ENCODE measurements at regions not wholly inside any gene's neighbourhood (a gene's known extent, or its start where the extent isn't known, plus 50 kb on each side); places are given as distances from the start of the nearest gene placed in this dataset.

DNA sequence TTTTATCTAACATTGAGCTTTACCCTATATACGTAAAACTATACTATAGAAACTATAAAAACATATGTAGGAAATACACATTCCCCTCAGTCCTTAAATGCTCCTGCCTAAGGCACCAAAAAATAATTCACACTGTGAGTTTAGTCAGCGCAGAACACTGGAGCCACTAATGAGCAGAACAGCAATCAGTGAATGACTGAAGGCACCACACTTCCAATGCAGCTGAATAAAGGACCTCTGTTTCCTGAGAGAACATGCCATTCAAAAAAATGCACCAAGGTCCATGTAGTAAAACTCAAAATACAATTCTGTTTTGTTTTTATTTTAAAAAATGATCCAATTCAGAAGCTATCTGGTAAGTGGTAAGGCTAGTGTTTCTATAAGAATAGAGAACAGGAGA lies 1280.6 kb upstream of the NRXN1 start:
- Histone ChIP-seq H3K36me3 (ENCODE audit: low read depth) (no peaks in the 10 kb centered on the region), H3K27me3 (ENCODE audit: insufficient read depth, low read depth) (no peaks in the 10 kb centered on the region), H3F3A (ENCODE audit: insufficient read depth, low read depth) (no peaks in the 10 kb centered on the region), H3K27ac (no peak overlapping the region), H3K4me3 (no peak overlapping the region), H3K4me2 (no peak overlapping the region), H3K9me3 (ENCODE audit: insufficient read depth, low read depth) (no peaks in the 10 kb centered on the region; the same call in 1 of the 2 replicates), H2AFZ (no peak overlapping the region; the same call in 1 of the 2 replicates), H3K4me1 (replicated peaks; ENCODE audit: insufficient read depth) (no peaks in the 10 kb centered on the region), H3K79me2 (ENCODE audit: low read depth) (no peaks in the 10 kb centered on the region), H3K9me2 (ENCODE audit: insufficient read depth) (no peaks in the 10 kb centered on the region; the same call in 1 of the 2 replicates), H4K20me1 (ENCODE audit: insufficient read depth) (no peaks in the 10 kb centered on the region)
- intact Hi-C loops (cut with micrococcal nuclease; ENCODE audit: unreplicated experiment): no loop called here
- ChIA-PET CTCF (no interaction called here), POLR2A (ENCODE audit: unreplicated experiment) (no interaction called here)
- no TSS peak for BruUV-seq (replicated peaks)
- DNase-seq: no peak
- TF ChIP-seq CTCF (conservative IDR thresholded peaks at IDR 0.05): no peak
- no peak for TF ChIP-seq EZH2 (IDR thresholded peaks at IDR 0.05; ENCODE audit: low read depth)

GRCh38 chr2:52311862-52312261 lies 1279.9 kb upstream of the NRXN1 start:
- no peaks in the 10 kb centered on the region for H3K79me2 ChIP-seq (ENCODE audit: low read depth)
- H3K4me2 ChIP-seq: no peak overlapping the region
- ChIA-PET POLR2A (ENCODE audit: unreplicated experiment) (no interaction called here), CTCF (no interaction called here)
- DNase-seq: no peak
- BruUV-seq (replicated peaks): no TSS peak
- no peaks in the 10 kb centered on the region for H4K20me1 ChIP-seq (ENCODE audit: insufficient read depth)
- TF ChIP-seq CTCF (conservative IDR thresholded peaks at IDR 0.05) (no peak), EZH2 (IDR thresholded peaks at IDR 0.05; ENCODE audit: low read depth) (no peak)
- no peaks in the 10 kb centered on the region; the same call in 1 of the 2 replicates for H3K9me3 ChIP-seq (ENCODE audit: insufficient read depth, low read depth)
- H3K27ac ChIP-seq: no peak overlapping the region
- H3K36me3 ChIP-seq (ENCODE audit: low read depth): no peaks in the 10 kb centered on the region
- no peak overlapping the region for H3K4me3 ChIP-seq
- no peaks in the 10 kb centered on the region for H3K4me1 ChIP-seq (replicated peaks; ENCODE audit: insufficient read depth)
- intact Hi-C loops (cut with micrococcal nuclease; ENCODE audit: unreplicated experiment): no loop called here
- H3F3A ChIP-seq (ENCODE audit: insufficient read depth, low read depth): no peaks in the 10 kb centered on the region
- H3K9me2 ChIP-seq (ENCODE audit: insufficient read depth): no peaks in the 10 kb centered on the region; the same call in 1 of the 2 replicates
- no peak overlapping the region for H2AFZ ChIP-seq
- no peaks in the 10 kb centered on the region for H3K27me3 ChIP-seq (ENCODE audit: insufficient read depth, low read depth)

DNA sequence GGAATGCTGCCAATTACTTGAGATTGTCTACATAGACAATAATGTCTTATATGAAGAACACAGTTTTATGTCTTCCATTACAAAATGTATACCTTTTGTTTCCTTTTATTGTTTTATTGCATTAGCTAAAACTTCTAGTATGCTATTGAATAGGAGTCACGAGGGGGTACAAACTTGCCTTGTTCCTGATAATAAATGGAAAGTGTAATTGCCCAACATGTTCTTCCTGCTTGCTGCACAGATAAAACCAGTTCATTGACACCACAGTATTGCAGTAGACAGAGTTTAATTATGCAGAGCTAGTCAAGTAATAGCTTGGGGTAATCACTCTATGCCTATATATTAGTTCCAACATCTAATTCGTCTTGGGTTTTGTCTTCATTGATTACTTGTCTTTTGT lies 1276.2 kb upstream of the NRXN1 start:
- H3K4me1 ChIP-seq (replicated peaks; ENCODE audit: insufficient read depth): no peaks in the 10 kb centered on the region
- no peak overlapping the region for H3K27ac ChIP-seq
- CTCF ChIA-PET: no interaction called here
- POLR2A ChIA-PET (ENCODE audit: unreplicated experiment): no interaction called here
- no peak for DNase-seq
- H3F3A ChIP-seq (ENCODE audit: insufficient read depth, low read depth): no peaks in the 10 kb centered on the region
- no peak overlapping the region for H2AFZ ChIP-seq
- intact Hi-C loops (cut with micrococcal nuclease; ENCODE audit: unreplicated experiment): no loop called here
- H3K4me3 ChIP-seq: no peak overlapping the region
- H3K4me2 ChIP-seq: no peak overlapping the region
- H3K36me3 ChIP-seq (ENCODE audit: low read depth): no peaks in the 10 kb centered on the region
- BruUV-seq (replicated peaks): no TSS peak
- TF ChIP-seq EZH2 (IDR thresholded peaks at IDR 0.05; ENCODE audit: low read depth) (no peak), CTCF (conservative IDR thresholded peaks at IDR 0.05) (no peak)
- no peaks in the 10 kb centered on the region for H4K20me1 ChIP-seq (ENCODE audit: insufficient read depth)
- no peaks in the 10 kb centered on the region for H3K79me2 ChIP-seq (ENCODE audit: low read depth)
- no peaks in the 10 kb centered on the region; the same call in 1 of the 2 replicates for H3K9me3 ChIP-seq (ENCODE audit: insufficient read depth, low read depth)
- no peaks in the 10 kb centered on the region for H3K9me2 ChIP-seq (ENCODE audit: insufficient read depth)
- H3K27me3 ChIP-seq (ENCODE audit: insufficient read depth, low read depth): no peaks in the 10 kb centered on the region

All from PC-9 (cell line).